NCI-H2196 (cell line): ENCODE measurements at regions not wholly inside any gene's neighbourhood (a gene's known extent, or its start where the extent isn't known, plus 50 kb on each side); places are given as distances from the start of the nearest gene placed in this dataset.
"Not testable (repeated sequence)": the region's sequence is repeated elsewhere in the genome, so short reads cannot be mapped to it uniquely, and the experiment has no call there.

Experiments
- DNase-seq: peaks from one replicate; lab custom pipeline; 2025; ENCODE audit not compliant: unreplicated experiment; lab: John Stamatoyannopoulos, UW

DNA sequence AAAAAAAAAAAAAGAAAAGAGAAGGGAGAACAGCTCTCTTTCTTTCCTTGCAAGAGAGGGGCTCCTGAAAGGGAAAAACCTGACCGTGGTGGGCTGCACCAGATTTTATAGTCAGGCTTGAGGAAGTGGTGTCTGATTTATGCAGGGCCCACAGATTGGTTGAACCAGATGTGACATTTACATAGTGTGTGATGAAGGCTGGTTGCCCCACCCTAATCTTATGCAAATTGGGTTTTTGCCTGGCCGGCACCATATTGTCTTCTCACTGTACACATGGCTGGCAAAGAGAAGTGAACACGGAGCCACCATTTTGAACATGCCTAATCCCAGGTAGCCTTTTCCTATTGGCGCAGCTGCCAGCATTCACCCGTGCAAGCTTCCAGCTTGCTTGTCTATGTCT lies 154.4 kb downstream of the OXSM start:
- DNase-seq = no peak

GRCh38 chr3:25945366-25945765 lies 155.5 kb downstream of the OXSM start:
- DNase-seq = no peak

DNA sequence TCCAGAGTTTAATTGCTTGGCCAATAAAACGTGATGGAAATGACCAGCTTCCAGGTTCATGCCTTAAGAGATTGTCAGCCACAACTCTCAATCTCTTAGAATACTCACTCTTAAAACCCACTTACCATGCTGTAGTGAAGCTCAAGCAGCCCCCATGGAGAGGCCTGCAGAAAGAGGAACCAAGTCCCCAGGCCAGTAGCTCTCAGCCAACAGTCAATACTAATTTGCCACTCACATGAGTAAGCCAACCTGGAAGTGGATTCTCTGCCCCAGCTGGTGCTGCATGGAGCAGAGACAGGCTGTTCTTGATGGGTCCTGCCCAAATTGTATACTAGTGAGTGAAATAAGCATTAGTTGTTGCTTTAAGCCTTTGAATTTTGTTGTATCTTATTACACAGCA lies 155.9 kb downstream of the OXSM start:
- no peak for DNase-seq

DNA sequence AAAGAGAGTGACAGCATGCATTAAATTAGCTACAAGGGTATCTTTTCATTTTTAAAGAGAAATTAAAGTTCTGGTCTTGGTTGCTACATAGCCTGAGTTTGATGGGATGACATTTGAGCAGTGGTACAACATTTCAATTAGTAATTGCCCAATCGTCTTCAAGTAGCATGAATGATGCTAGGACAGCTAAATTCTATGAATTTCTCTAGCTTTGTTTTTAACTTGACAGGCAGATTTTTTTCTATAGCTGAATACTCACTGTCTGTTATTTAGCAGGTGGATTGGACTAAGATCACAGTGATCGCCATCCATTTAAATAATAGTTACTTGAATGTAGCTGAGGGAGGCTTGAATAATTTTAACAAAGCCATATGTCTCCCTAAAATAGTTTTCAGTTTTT lies 162.2 kb downstream of the OXSM start:
- DNase-seq = no peak

DNA sequence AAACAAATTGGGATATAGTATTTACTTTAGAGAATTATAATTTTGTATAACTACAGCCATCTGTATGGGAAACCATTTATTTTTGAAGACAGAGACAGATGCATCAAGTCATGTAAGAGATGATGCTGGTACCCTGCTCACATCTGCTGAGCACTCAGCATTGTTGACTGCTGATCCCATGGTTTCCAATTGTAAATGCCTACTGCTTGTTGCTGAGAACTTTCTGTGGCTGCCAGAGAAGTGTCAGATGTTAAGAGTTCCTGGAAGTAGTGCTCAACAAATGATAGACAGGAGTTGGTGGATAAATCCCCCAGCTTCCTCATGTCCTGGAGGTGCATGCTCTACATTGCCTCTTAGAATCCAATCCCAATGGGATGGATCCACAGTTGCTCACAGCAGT lies 167.1 kb downstream of the OXSM start:
- no peak for DNase-seq

- DNase-seq = no peak
Observed at GRCh38 chr3:25960776-25961175, 170.9 kb downstream of the OXSM start.

DNA sequence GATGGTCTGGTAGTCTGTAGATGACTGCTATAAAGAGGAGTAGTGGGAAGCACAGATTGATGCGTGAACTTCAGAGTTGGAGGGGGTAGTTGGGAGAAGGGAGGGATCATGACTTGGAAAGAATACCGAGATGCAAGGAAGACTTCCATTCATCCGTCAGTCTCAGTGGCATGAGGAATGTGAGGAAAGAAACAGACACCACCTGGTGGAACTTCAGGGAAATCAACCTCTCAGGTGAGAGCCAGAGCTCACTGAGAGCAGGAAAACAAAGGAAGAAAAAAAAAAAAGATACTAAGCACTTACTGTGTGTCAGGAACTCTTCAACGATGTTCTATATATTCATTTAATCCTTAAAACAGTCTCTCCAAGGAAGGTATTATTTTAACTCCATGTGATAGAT lies 172.4 kb downstream of the OXSM start:
- no peak for DNase-seq

DNA sequence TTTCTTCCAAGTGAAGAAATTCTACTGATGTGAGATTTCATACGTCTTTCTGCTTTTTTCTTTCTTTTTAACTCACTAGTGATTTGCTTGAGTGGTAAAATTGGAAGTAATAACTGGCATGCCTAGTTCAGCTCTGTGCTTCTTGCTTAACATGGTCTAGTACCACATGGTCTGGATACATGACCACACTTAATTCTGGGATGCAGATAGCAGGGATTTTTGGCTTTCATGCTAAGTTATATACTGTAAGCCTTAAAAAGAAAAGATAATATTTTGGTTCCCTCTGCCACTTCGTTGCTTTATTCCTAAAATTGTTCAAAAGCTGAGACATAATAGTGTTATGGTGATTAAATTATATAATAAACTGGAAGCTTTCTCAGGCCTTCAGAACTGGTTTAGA lies 174.3 kb downstream of the OXSM start:
- DNase-seq = no peak

DNA sequence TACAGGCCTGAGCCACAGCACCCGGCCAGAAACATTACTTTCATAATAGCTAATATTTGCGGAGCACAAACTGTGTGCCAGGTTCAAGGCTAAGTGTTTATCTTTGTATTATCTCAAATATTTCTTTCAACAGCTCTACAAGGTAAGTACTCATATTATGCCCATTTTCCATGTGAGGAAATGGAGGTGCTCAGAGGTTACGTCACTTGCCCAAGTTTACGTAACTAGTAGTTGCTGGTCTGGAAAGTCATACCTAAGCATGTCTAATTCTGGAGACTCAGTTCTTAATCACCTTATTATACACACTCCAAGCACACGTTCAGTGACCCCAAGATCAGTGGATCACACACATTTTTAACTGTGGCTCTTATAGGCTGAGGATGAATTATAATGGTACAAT lies 177.5 kb downstream of the OXSM start:
- no peak for DNase-seq

DNA sequence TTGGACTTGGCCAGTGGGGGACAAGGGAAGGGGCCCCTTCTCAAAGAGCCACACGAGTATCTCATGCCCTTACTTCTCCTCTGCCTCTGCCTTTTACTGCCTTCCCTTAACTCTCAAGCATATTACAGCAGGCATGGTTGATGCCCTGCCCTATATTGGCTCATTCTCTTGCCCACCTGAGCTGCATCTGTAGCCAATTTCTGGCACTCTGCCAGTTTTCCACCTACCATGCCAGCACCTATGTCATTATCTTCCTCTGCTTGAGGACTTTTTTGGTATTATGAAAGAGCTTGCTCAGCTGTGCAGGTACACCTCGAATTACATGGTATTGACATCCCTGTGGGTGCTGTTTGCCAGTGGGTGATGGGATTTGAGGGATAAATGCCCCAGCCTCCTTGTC lies 181.8 kb downstream of the OXSM start:
- DNase-seq = no peak

DNA sequence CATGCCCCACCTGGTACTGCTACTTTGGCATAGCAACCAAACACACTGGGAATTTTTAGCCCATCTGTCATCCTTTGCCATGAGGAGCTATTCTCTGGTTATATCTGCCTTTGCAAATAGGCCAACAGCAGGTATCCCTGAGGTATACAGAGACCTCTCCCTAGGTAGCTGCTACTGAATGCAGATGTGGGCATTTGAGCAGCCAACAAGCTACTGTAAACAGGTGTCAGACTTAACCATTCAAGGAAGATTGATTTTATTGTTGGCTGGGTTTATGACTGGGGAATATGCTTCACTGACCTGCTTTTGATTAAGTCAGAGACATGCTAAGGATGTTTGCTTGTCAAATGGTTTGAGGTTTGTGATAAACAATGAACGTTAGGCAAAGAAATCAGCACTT lies 183.2 kb downstream of the OXSM start:
- no peak for DNase-seq

DNA sequence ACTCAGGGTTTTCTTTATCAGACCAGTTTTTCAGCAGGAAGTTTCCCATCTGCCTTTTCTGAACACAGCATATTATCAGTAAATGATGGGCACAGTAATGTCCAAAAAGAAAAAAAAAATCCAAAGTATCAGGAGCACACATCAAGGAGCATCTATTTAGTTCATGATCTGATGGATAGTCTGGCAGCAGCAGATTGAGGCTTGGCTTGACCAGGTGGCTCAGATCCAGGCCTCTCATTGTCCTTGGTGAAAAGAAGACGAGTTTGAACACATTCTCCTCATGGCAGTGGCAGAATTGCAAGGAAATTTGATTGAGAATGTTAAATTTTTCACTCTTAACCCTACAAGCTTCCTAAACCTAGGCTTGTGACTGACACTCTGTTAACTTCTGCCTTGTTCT lies 192.9 kb downstream of the OXSM start:
- no peak for DNase-seq

- no peak for DNase-seq
Observed at GRCh38 chr3:25985621-25986020, 195.7 kb downstream of the OXSM start.

DNA sequence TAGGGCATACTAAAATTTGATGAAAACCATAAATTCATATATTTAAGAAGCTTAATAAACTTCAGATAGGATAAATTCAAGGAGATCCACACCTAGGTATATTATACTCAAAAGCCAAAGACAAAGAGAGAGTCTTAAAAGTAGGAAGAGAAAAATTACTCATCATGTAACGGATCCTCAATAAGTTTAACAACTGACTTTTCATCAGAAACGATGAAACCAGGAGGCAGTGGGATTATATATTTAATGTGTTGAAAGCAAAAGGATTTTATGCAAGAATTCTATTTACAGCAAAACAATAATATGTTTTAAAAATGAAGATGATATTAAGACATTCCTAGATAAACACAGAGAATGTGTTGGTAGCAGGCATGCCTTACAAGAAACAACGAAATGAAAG lies 202.7 kb downstream of the OXSM start:
- DNase-seq = no peak

GRCh38 chr3:26004172-26004571 lies 214.3 kb downstream of the OXSM start:
- no peak for DNase-seq

- no peak for DNase-seq
Observed at GRCh38 chr3:26011276-26011675, 221.4 kb downstream of the OXSM start.

GRCh38 chr3:26012241-26012745 lies 222.4 kb downstream of the OXSM start:
- no peak for DNase-seq

DNA sequence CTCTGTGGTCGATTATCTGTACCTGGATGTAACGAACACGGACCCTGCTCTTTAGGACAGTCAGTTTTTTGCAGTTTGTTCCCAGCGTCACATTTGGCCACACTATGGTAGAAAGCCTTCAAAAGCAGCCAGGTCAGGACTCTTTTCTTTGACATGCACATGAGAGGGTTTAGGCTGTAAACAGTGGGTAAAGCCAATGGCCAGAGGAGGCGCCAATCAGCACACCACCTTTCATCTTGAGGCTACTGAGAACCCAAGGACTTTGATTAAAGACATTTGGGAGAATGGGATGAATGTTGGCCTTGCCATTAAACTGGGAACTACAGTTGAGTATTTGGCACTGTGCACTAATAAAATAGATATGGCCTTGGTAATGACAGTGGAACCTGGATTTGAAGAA lies 225.9 kb downstream of the OXSM start:
- DNase-seq = no peak

- no peak for DNase-seq
Observed at GRCh38 chr3:26018889-26019288, 229.0 kb downstream of the OXSM start.

DNA sequence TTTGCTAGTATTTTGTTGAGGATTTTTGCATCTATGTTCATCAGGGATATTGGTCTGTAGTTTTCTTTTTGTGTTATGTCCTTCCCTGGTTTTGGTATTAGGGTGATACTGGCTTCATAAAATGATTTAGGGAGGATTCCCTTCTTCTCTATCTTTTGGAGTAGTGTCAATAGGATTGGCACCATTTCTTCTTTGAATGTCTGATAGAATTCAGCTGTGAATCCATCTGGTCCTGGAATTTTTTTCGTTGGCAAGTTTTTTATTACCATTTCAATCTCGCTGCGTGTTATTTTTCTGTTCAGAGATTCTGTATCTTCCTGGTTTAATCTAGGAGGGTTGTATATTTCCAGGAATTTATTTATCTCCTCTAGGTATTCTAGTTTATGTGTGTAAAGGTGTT lies 234.3 kb downstream of the OXSM start:
- not testable (repeated sequence) for DNase-seq

- no peak for DNase-seq
Observed at GRCh38 chr3:26029321-26029720, 239.4 kb downstream of the OXSM start.

DNA sequence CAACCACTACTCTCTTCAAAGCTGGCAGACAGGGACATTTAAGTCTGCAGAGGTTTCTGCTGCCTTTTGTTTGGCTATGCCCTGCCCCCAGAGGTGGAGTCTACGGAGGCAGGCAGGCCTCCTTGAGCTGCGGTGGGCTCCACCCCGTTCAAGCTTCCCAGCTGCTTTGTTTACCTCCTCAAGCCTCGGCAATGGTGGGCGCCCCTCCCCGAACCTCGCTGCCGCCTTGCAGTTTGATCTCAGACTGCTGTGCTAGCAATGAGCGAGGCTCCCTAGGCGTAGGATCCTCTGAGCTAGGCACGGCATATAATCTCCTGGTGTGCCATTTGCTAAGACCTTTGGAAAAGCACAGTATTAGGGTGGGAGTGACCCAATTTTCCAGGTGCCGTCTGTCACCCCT lies 252.2 kb downstream of the OXSM start:
- DNase-seq = not testable (repeated sequence)

GRCh38 chr3:26049951-26050350 lies 260.1 kb downstream of the OXSM start:
- no peak for DNase-seq

DNA sequence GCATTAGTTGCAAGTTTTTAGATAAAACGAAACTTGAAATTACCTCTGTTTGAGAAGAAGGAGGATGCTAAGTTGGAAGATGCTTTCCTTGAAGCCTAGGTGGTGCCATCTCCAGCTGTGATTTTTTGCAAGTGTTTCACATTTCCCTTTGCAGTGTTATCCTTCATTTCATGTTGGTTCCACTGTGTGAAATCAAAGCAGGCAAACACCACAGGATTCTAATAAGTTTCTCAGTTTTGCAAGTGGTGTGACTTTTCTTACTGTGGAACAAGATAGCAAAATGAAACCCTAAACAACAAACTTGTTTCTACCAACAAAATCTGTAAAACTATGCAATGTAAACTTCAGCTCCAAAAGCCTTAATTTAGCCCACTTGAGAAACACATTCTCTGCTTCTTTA lies 260.9 kb downstream of the OXSM start:
- DNase-seq = no peak
